Stimulated activated effector memory CD8-positive, alpha-beta T cell treated with anti-CD3 and anti-CD28 coated beads, Interleukin-12 subunit alpha, Interleukin-12 subunit beta, amount 100 ng/mL, for 72 hours (primary cell): ENCODE measurements at regions not wholly inside any gene's neighbourhood (a gene's known extent, or its start where the extent isn't known, plus 50 kb on each side); places are given as distances from the start of the nearest gene placed in this dataset.

Experiments
- ATAC-seq: fragments of 150-1000 bp; cut with Tn5 transposase; 2 replicates; pipeline ENCODE4 v1.10.0; 2021
- DNase-seq, 2 donors: peaks; one replicate each; pipeline ENCODE4 v3.0.0; 2021 to 2022; ENCODE audit warnings: low spot score in 2 of 2
- H3K27ac Mint-ChIP-seq: one replicate; pipeline ENCODE4 v1.8.0; 2022; ENCODE audit warnings: mild to moderate bottlenecking, mixed read lengths
- H3K36me3 Mint-ChIP-seq: one replicate; pipeline ENCODE4 v1.8.0; 2022; ENCODE audit warnings: mild to moderate bottlenecking, mixed read lengths
- H3K4me1 Mint-ChIP-seq: one replicate; pipeline ENCODE4 v1.8.0; 2022; ENCODE audit warnings: mixed read lengths
- H3K4me3 Mint-ChIP-seq: one replicate; pipeline ENCODE4 v1.8.0; 2022; ENCODE audit warnings: mild to moderate bottlenecking, mixed read lengths
- H3K9me3 Mint-ChIP-seq: one replicate; pipeline ENCODE4 v1.8.0; 2022; ENCODE audit warnings: mixed read lengths

GRCh38 chr15:47602121-47602520 lies 115.2 kb upstream of the SEMA6D start:
- no peak for ATAC-seq
- Mint-ChIP-seq H3K36me3 (no peaks in the 10 kb centered on the region), H3K4me1 (no peaks in the 10 kb centered on the region), H3K9me3 (peaks cover 2% of the 10 kb centered on the region), H3K27ac (no peak overlapping the region), H3K4me3 (no peak overlapping the region)
- DNase-seq, result no peak

DNA sequence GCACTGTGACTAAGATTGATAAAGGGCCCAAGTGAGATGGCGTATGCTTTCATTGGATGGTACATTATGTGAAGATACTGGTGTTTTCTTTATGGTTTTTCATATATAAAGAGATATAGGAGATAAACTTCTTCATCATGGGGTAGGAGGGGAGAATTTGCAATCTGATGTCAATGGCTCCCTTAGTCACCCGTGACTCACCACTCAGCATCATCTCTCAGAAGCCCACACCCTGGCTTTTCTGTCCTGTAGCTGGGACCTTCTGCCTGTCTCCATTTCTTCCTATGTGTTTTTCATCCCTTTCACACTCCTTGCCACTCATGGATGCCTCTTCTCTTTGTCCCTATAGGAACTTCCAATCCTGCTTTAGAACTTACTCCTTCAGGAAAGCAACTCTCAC lies 114.3 kb upstream of the SEMA6D start:
- Mint-ChIP-seq H3K4me1 (no peaks in the 10 kb centered on the region), H3K4me3 (no peak overlapping the region), H3K27ac (no peak overlapping the region), H3K9me3 (peaks cover 2% of the 10 kb centered on the region), H3K36me3 (no peaks in the 10 kb centered on the region)
- DNase-seq, result no peak
- ATAC-seq, result no peak

- ATAC-seq, result no peak
- Mint-ChIP-seq H3K36me3 (no peaks in the 10 kb centered on the region), H3K9me3 (no peaks in the 10 kb centered on the region), H3K4me3 (no peak overlapping the region), H3K27ac (no peak overlapping the region), H3K4me1 (no peaks in the 10 kb centered on the region)
- no peak for DNase-seq
These were observed 109.6 kb upstream of the SEMA6D start for GRCh38 chr15:47607695-47608094.

GRCh38 chr15:47609693-47610092 lies 107.6 kb upstream of the SEMA6D start:
- Mint-ChIP-seq H3K4me3 (no peak overlapping the region), H3K9me3 (no peaks in the 10 kb centered on the region), H3K27ac (no peak overlapping the region), H3K36me3 (no peaks in the 10 kb centered on the region), H3K4me1 (no peaks in the 10 kb centered on the region)
- no peak for DNase-seq
- ATAC-seq, result no peak

DNA sequence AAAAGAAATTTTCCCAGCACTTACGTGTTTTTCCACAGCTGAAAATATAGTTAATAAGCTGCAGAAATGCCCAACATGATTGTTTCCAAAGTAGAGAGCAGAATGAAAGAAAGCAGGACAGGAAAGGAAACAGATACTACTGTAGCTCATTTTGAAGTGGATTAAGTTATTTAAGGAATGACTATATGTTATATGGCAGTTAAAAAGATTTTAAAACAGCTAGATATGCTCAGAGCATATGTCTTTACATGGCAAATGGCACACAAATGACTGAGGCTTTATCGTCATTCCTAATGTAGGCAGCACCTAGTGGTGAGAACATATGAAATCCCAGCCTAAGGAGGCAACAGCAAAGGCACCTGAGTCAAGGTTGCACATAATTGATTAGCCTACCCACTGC lies 106.6 kb upstream of the SEMA6D start:
- Mint-ChIP-seq H3K27ac (no peak overlapping the region), H3K36me3 (no peaks in the 10 kb centered on the region), H3K9me3 (no peaks in the 10 kb centered on the region), H3K4me3 (no peak overlapping the region), H3K4me1 (no peaks in the 10 kb centered on the region)
- ATAC-seq (no peak), DNase-seq (no peak)

DNA sequence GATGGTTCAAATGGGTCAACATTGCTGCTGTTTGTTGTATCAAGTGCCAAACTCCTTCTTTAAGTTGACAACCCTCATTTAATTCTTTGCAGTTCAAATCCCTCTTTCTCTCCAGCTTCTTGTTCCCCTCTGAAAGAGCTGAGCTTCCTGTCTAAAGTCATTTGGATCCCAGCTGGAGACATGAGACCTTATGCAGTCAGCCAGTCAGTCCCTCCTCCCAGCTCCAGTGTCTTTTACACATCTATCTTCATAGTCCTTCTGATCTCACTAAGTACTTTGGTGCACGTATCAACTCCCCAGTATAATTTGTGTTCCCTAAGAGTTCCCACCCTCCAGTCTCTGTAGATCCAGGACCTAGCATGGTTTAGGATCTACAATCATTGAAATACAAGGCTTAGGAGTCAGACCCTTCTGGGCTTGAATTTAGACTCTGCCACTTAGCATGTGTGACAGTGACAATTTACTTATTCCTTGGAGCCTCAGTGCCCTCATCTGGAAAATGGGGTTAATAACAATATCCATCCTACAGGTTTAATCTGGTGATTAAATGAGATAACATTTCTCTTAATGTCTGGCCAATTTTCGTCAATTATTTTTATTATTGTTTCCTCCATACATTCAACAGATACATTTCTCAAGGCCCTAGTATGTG lies 102.8 kb upstream of the SEMA6D start:
- Mint-ChIP-seq H3K4me3 (no peak overlapping the region), H3K9me3 (no peaks in the 10 kb centered on the region), H3K36me3 (no peaks in the 10 kb centered on the region), H3K27ac (no peak overlapping the region), H3K4me1 (no peaks in the 10 kb centered on the region)
- ATAC-seq, result no peak
- DNase-seq, result no peak

- ATAC-seq, result no peak
- no peaks in the 10 kb centered on the region for H3K4me1 Mint-ChIP-seq
- no peaks in the 10 kb centered on the region for H3K36me3 Mint-ChIP-seq
- no peak overlapping the region for H3K4me3 Mint-ChIP-seq
- no peak for DNase-seq
- H3K27ac Mint-ChIP-seq, result no peak overlapping the region
- no peaks in the 10 kb centered on the region for H3K9me3 Mint-ChIP-seq
These were observed 100.4 kb upstream of the SEMA6D start for GRCh38 chr15:47616876-47617275.

DNA sequence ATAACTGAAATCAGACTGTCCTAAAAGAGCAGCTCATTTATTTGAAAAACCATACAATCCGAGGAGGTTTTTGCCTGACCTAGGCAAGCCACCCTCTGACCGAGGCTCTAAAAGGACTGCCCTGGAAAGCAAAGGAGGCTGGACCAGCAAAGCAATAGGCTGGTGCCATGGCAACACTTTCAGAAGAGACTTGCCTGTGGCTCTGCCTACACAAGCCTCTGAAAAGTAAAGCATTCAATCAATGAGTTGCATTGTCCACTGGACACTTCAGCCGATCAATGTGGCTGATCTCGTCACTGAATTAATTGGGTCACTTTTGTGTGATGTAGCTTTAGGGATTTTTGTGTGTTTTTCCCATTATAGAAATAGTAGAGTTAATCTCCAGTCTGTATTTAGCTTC lies 99.1 kb upstream of the SEMA6D start:
- no peak overlapping the region for H3K4me3 Mint-ChIP-seq
- no peak for DNase-seq
- H3K9me3 Mint-ChIP-seq, result no peaks in the 10 kb centered on the region
- ATAC-seq, result no peak
- H3K27ac Mint-ChIP-seq, result no peak overlapping the region
- H3K4me1 Mint-ChIP-seq, result no peaks in the 10 kb centered on the region
- no peaks in the 10 kb centered on the region for H3K36me3 Mint-ChIP-seq

- Mint-ChIP-seq H3K4me1 (no peaks in the 10 kb centered on the region), H3K36me3 (no peaks in the 10 kb centered on the region), H3K27ac (no peak overlapping the region), H3K4me3 (no peak overlapping the region), H3K9me3 (no peaks in the 10 kb centered on the region)
- no peak for DNase-seq
- ATAC-seq, result no peak
These were observed 96.2 kb upstream of the SEMA6D start for GRCh38 chr15:47620960-47621681.

DNA sequence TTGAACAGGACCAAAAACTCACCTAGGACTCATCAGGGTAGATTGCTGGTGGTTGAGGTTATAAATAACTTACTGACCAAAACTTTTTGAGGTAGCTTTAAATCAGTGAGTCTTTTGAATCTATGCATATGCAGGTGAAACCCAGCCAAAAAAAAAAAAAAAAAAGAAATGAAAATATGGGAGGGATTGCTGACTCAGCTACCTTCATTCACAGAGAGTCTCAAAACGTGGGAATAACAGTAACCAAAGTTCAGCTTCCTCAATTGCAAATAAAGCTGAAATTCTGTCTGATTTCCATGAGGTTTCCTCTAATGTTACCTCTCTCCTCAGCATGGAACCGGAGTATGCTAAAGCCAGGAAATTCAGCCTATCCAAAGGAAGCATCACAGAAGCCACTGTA lies 95.2 kb upstream of the SEMA6D start:
- H3K4me1 Mint-ChIP-seq, result no peaks in the 10 kb centered on the region
- H3K36me3 Mint-ChIP-seq, result no peaks in the 10 kb centered on the region
- H3K9me3 Mint-ChIP-seq, result no peaks in the 10 kb centered on the region
- H3K4me3 Mint-ChIP-seq, result no peak overlapping the region
- H3K27ac Mint-ChIP-seq, result no peak overlapping the region
- DNase-seq, result no peak
- no peak for ATAC-seq

- ATAC-seq, result no peak
- Mint-ChIP-seq H3K4me3 (no peak overlapping the region), H3K4me1 (no peaks in the 10 kb centered on the region), H3K36me3 (no peaks in the 10 kb centered on the region), H3K9me3 (no peaks in the 10 kb centered on the region), H3K27ac (no peak overlapping the region)
- no peak for DNase-seq
These were observed 92.8 kb upstream of the SEMA6D start for GRCh38 chr15:47624503-47624902.

- H3K36me3 Mint-ChIP-seq, result no peaks in the 10 kb centered on the region
- H3K9me3 Mint-ChIP-seq, result peaks cover 2% of the 10 kb centered on the region
- DNase-seq (no peak), ATAC-seq (no peak)
- H3K4me3 Mint-ChIP-seq, result no peak overlapping the region
- no peak overlapping the region for H3K27ac Mint-ChIP-seq
- no peaks in the 10 kb centered on the region for H3K4me1 Mint-ChIP-seq
These were observed 78.3 kb upstream of the SEMA6D start for GRCh38 chr15:47639042-47639441.

DNA sequence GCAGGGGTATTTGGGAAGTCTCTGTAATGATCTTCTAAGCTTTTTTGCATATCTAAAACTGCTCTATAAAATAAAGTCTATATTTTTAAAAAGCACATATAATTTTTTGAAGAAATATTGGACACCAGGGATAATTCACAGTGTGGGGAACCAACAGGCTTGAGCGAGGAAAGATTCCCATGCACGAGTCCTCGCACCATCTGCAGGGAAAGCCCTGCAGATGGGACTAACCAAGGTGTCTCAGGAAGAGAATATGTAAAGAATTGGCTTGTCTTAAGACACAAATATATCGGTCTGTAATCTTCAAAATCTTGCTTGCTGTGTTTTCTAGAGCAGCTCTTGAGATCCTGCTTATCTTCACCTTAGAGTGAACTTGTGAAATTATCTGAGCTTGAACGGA lies 77.2 kb upstream of the SEMA6D start:
- Mint-ChIP-seq H3K36me3 (no peaks in the 10 kb centered on the region), H3K4me1 (no peaks in the 10 kb centered on the region), H3K27ac (no peak overlapping the region), H3K4me3 (no peak overlapping the region), H3K9me3 (peaks cover 2% of the 10 kb centered on the region)
- ATAC-seq, result no peak
- DNase-seq, result no peak

DNA sequence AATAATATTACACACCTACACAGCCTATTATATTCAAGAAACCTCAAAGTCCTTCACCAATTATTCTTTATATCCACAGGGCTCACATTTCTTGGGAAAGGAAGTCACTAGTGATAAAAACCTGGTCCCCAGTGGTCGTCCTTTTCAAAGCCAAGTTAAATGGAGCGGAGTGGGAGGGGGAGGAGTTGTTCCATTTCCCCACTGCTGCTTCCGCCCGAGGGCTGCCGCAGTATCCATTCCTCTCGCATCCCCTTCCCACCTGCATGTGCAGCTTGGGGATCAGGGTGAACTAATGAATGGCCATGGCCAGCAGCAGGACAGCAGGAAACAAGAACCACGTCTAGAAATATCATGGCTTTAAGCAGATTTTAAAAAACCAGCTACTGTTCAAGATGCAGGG lies 76.4 kb upstream of the SEMA6D start:
- no peak for ATAC-seq
- Mint-ChIP-seq H3K4me1 (no peaks in the 10 kb centered on the region), H3K9me3 (peaks cover 2% of the 10 kb centered on the region), H3K36me3 (no peaks in the 10 kb centered on the region), H3K27ac (no peak overlapping the region), H3K4me3 (no peak overlapping the region)
- no peak for DNase-seq

DNA sequence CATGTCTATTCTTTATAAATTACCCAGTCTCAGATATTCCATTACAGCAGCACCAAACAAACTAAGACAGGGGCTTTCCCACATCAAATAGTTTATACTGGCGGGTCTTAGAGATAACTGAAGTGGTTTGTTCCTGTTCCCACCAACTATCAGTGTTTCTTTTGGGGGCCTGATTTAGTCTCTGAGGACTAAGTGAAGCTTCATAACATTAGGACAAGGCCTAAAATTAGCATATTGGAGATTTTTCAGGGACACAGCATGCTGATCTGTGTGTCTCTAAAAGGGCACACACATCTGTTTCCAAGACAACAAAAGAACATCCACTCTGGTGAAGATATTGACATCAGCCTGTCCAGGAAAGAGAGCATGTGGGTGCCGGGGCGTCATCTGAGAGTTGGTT lies 72.6 kb upstream of the SEMA6D start:
- no peaks in the 10 kb centered on the region for H3K4me1 Mint-ChIP-seq
- no peak overlapping the region for H3K4me3 Mint-ChIP-seq
- H3K9me3 Mint-ChIP-seq, result peaks cover 8% of the 10 kb centered on the region
- ATAC-seq (no peak), DNase-seq (no peak)
- no peak overlapping the region for H3K27ac Mint-ChIP-seq
- no peaks in the 10 kb centered on the region for H3K36me3 Mint-ChIP-seq

GRCh38 chr15:47650564-47650963 lies 66.7 kb upstream of the SEMA6D start:
- DNase-seq (no peak), ATAC-seq (no peak)
- no peaks in the 10 kb centered on the region for H3K36me3 Mint-ChIP-seq
- H3K9me3 Mint-ChIP-seq, result peaks cover 6% of the 10 kb centered on the region
- no peak overlapping the region for H3K4me3 Mint-ChIP-seq
- H3K4me1 Mint-ChIP-seq, result no peaks in the 10 kb centered on the region
- H3K27ac Mint-ChIP-seq, result no peak overlapping the region
